ENCODE measurements at regions not wholly inside any gene's neighbourhood (a gene's known extent, or its start where the extent isn't known, plus 50 kb on each side); places are given as distances from the start of the nearest gene placed in this dataset.

GRCh38 chr17:15086776-15087295 is 178.3 kb downstream of the PMP22 start:
- Mint-ChIP-seq H3K4me1 (ENCODE audit: low read depth, unreplicated experiment) (peaks cover 8% of the 10 kb centered on the region), H3K9me3 (ENCODE audit: unreplicated experiment) (no peaks in the 10 kb centered on the region), H3K4me3 (ENCODE audit: unreplicated experiment) (no peak overlapping the region), H3K27me3 (ENCODE audit: unreplicated experiment) (no peaks in the 10 kb centered on the region), H3K36me3 (ENCODE audit: unreplicated experiment) (no peaks in the 10 kb centered on the region), H3K27ac (ENCODE audit: unreplicated experiment) (no peak overlapping the region)
- DNase-seq, result no peak
- TF ChIP-seq CTCF (IDR thresholded peaks at IDR 0.05; ENCODE audit: partially characterized antibody, unreplicated experiment), result no peak

GRCh38 chr17:15085890-15086677 is 179.0 kb downstream of the PMP22 start:
- no peak for DNase-seq
- H3K36me3 Mint-ChIP-seq (ENCODE audit: unreplicated experiment), result no peaks in the 10 kb centered on the region
- TF ChIP-seq CTCF (IDR thresholded peaks at IDR 0.05; ENCODE audit: partially characterized antibody, unreplicated experiment), result no peak
- H3K4me1 Mint-ChIP-seq (ENCODE audit: low read depth, unreplicated experiment), result peaks cover 8% of the 10 kb centered on the region
- H3K9me3 Mint-ChIP-seq (ENCODE audit: unreplicated experiment), result no peaks in the 10 kb centered on the region
- H3K27ac Mint-ChIP-seq (ENCODE audit: unreplicated experiment), result no peak overlapping the region
- H3K4me3 Mint-ChIP-seq (ENCODE audit: unreplicated experiment), result no peak overlapping the region
- H3K27me3 Mint-ChIP-seq (ENCODE audit: unreplicated experiment), result no peaks in the 10 kb centered on the region

- no peak for DNase-seq
- Mint-ChIP-seq H3K9me3 (ENCODE audit: unreplicated experiment) (no peaks in the 10 kb centered on the region), H3K27me3 (ENCODE audit: unreplicated experiment) (no peaks in the 10 kb centered on the region), H3K4me3 (ENCODE audit: unreplicated experiment) (no peak overlapping the region), H3K4me1 (ENCODE audit: low read depth, unreplicated experiment) (peaks cover 8% of the 10 kb centered on the region), H3K27ac (ENCODE audit: unreplicated experiment) (no peak overlapping the region), H3K36me3 (ENCODE audit: unreplicated experiment) (no peaks in the 10 kb centered on the region)
- no peak for TF ChIP-seq CTCF (IDR thresholded peaks at IDR 0.05; ENCODE audit: partially characterized antibody, unreplicated experiment)
Observed at GRCh38 chr17:15083225-15083624, 181.9 kb downstream of the PMP22 start.

GRCh38 chr17:15081008-15081407 is 184.1 kb downstream of the PMP22 start:
- no peak overlapping the region for H3K27ac Mint-ChIP-seq (ENCODE audit: unreplicated experiment)
- no peak for DNase-seq
- H3K9me3 Mint-ChIP-seq (ENCODE audit: unreplicated experiment), result no peaks in the 10 kb centered on the region
- no peaks in the 10 kb centered on the region for H3K36me3 Mint-ChIP-seq (ENCODE audit: unreplicated experiment)
- no peak overlapping the region for H3K4me3 Mint-ChIP-seq (ENCODE audit: unreplicated experiment)
- no peak for TF ChIP-seq CTCF (IDR thresholded peaks at IDR 0.05; ENCODE audit: partially characterized antibody, unreplicated experiment)
- no peaks in the 10 kb centered on the region for H3K27me3 Mint-ChIP-seq (ENCODE audit: unreplicated experiment)
- H3K4me1 Mint-ChIP-seq (ENCODE audit: low read depth, unreplicated experiment), result peaks cover 4% of the 10 kb centered on the region

- peaks cover 4% of the 10 kb centered on the region for H3K4me1 Mint-ChIP-seq (ENCODE audit: low read depth, unreplicated experiment)
- TF ChIP-seq CTCF (IDR thresholded peaks at IDR 0.05; ENCODE audit: partially characterized antibody, unreplicated experiment), result no peak
- H3K4me3 Mint-ChIP-seq (ENCODE audit: unreplicated experiment), result no peak overlapping the region
- no peaks in the 10 kb centered on the region for H3K9me3 Mint-ChIP-seq (ENCODE audit: unreplicated experiment)
- no peak for DNase-seq
- peaks cover 5% of the 10 kb centered on the region for H3K36me3 Mint-ChIP-seq (ENCODE audit: unreplicated experiment)
- no peak overlapping the region for H3K27ac Mint-ChIP-seq (ENCODE audit: unreplicated experiment)
- H3K27me3 Mint-ChIP-seq (ENCODE audit: unreplicated experiment), result no peaks in the 10 kb centered on the region
Observed at GRCh38 chr17:15078570-15078969, 186.6 kb downstream of the PMP22 start.

Data from glutamatergic neuron (in vitro differentiated cells).